ENCODE measurements at regions not wholly inside any gene's neighbourhood (a gene's known extent, or its start where the extent isn't known, plus 50 kb on each side); places are given as distances from the start of the nearest gene placed in this dataset.
"Not testable (repeated sequence)": the region's sequence is repeated elsewhere in the genome, so short reads cannot be mapped to it uniquely, and the experiment has no call there.

- POLR2A ChIA-PET: no interaction called here
Measured at GRCh38 chrX:104370089-104370488, 115.4 kb upstream of the ESX1 start.

GRCh38 chrX:104360774-104361173 is 106.0 kb upstream of the ESX1 start:
- H3K27ac Mint-ChIP-seq; H3K4me3 ChIP-seq (ENCODE audit: low read length); CTCF ChIA-PET; H3K27me3 ChIP-seq (ENCODE audit: insufficient read depth, low read length, poor library complexity, severe bottlenecking); H3K36me3 ChIP-seq (ENCODE audit: insufficient read depth, low read length); H3K36me3 Mint-ChIP-seq; H3K9me3 Mint-ChIP-seq; POLR2A ChIA-PET; DNase-seq; H3K27ac ChIP-seq (ENCODE audit: low read depth, low read length); H3K4me1 ChIP-seq (ENCODE audit: insufficient read depth, low read length); H3K9me3 ChIP-seq (ENCODE audit: low read length); H3K4me1 Mint-ChIP-seq; H3K4me3 Mint-ChIP-seq: not testable (repeated sequence)
- H3K27me3 Mint-ChIP-seq: peaks cover 0 to 11% of the 10 kb centered on the region in 2 donors

More at GRCh38 chrX:104370089-104370488, 115.4 kb upstream of the ESX1 start:
- Mint-ChIP-seq H3K27ac (no peak overlapping the region), H3K27me3 (peaks cover 11 to 12% of the 10 kb centered on the region in 2 donors), H3K4me3 (no peak overlapping the region), H3K36me3 (no peaks in the 10 kb centered on the region), H3K4me1 (no peaks in the 10 kb centered on the region), H3K9me3 (no peaks in the 10 kb centered on the region)
- DNase-seq: no peak
- no peaks in the 10 kb centered on the region for H3K4me1 ChIP-seq (ENCODE audit: insufficient read depth, low read length)
- no peak overlapping the region for H3K4me3 ChIP-seq (ENCODE audit: low read length)
- no peaks in the 10 kb centered on the region for H3K9me3 ChIP-seq (ENCODE audit: low read length)
- no peaks in the 10 kb centered on the region for H3K36me3 ChIP-seq (ENCODE audit: insufficient read depth, low read length)
- no peaks in the 10 kb centered on the region for H3K27me3 ChIP-seq (ENCODE audit: insufficient read depth, low read length, poor library complexity, severe bottlenecking)
- CTCF ChIA-PET: no interaction called here
- H3K27ac ChIP-seq (ENCODE audit: low read depth, low read length): no peak overlapping the region

GRCh38 chrX:104359124-104359523 is 104.4 kb upstream of the ESX1 start:
- ChIA-PET POLR2A (no interaction called here), CTCF (no interaction called here)
- no peak overlapping the region for H3K4me3 Mint-ChIP-seq
- H3K4me1 Mint-ChIP-seq: no peaks in the 10 kb centered on the region
- no peaks in the 10 kb centered on the region for H3K36me3 Mint-ChIP-seq
- DNase-seq: no peak
- H3K4me3 ChIP-seq (ENCODE audit: low read length): no peak overlapping the region
- no peak overlapping the region for H3K27ac ChIP-seq (ENCODE audit: low read depth, low read length)
- H3K9me3 Mint-ChIP-seq: peaks cover 0 to 3% (median 0%) of the 10 kb centered on the region in 5 donors
- no peaks in the 10 kb centered on the region for H3K36me3 ChIP-seq (ENCODE audit: insufficient read depth, low read length)
- no peaks in the 10 kb centered on the region for H3K27me3 ChIP-seq (ENCODE audit: insufficient read depth, low read length, poor library complexity, severe bottlenecking)
- no peak overlapping the region for H3K27ac Mint-ChIP-seq
- no peaks in the 10 kb centered on the region for H3K4me1 ChIP-seq (ENCODE audit: insufficient read depth, low read length)
- peaks cover 0 to 6% of the 10 kb centered on the region in 2 donors for H3K27me3 Mint-ChIP-seq
- no peaks in the 10 kb centered on the region for H3K9me3 ChIP-seq (ENCODE audit: low read length)

GRCh38 chrX:104351173-104351769 is 96.5 kb upstream of the ESX1 start:
- Mint-ChIP-seq H3K4me3 (no peak overlapping the region), H3K36me3 (no peaks in the 10 kb centered on the region), H3K27ac (peak overlapping the region in 1 of 8 donors; percentile 42), H3K9me3 (no peaks in the 10 kb centered on the region), H3K4me1 (peaks cover 0 to 4% (median 0%) of the 10 kb centered on the region in 3 donors), H3K27me3 (peaks cover 4 to 5% of the 10 kb centered on the region in 2 donors)
- Histone ChIP-seq H3K36me3 (ENCODE audit: insufficient read depth, low read length) (no peaks in the 10 kb centered on the region), H3K27ac (ENCODE audit: low read depth, low read length) (no peak overlapping the region), H3K9me3 (ENCODE audit: low read length) (no peaks in the 10 kb centered on the region), H3K4me1 (ENCODE audit: insufficient read depth, low read length) (no peaks in the 10 kb centered on the region), H3K27me3 (ENCODE audit: insufficient read depth, low read length, poor library complexity, severe bottlenecking) (no peaks in the 10 kb centered on the region), H3K4me3 (ENCODE audit: low read length) (no peak overlapping the region)
- DNase-seq: no peak
- ChIA-PET CTCF (no interaction called here), POLR2A (no interaction called here)

- no peak overlapping the region for H3K4me3 Mint-ChIP-seq
- ChIA-PET POLR2A (no interaction called here), CTCF (no interaction called here)
- no peaks in the 10 kb centered on the region for H3K9me3 Mint-ChIP-seq
- H3K4me1 Mint-ChIP-seq: peaks cover 0 to 4% (median 0%) of the 10 kb centered on the region in 3 donors
- Histone ChIP-seq H3K9me3 (ENCODE audit: low read length) (no peaks in the 10 kb centered on the region), H3K4me1 (ENCODE audit: insufficient read depth, low read length) (no peaks in the 10 kb centered on the region), H3K4me3 (ENCODE audit: low read length) (no peak overlapping the region), H3K27me3 (ENCODE audit: insufficient read depth, low read length, poor library complexity, severe bottlenecking) (no peaks in the 10 kb centered on the region), H3K36me3 (ENCODE audit: insufficient read depth, low read length) (no peaks in the 10 kb centered on the region), H3K27ac (ENCODE audit: low read depth, low read length) (no peak overlapping the region)
- H3K27ac Mint-ChIP-seq: no peak overlapping the region
- no peaks in the 10 kb centered on the region for H3K36me3 Mint-ChIP-seq
- DNase-seq: no peak
- H3K27me3 Mint-ChIP-seq: peaks cover 2 to 5% of the 10 kb centered on the region in 2 donors
Measured at GRCh38 chrX:104347860-104348259, 93.1 kb upstream of the ESX1 start.

GRCh38 chrX:104343428-104344129 is 88.8 kb upstream of the ESX1 start:
- no peak overlapping the region for H3K27ac ChIP-seq (ENCODE audit: low read depth, low read length)
- peaks cover 0 to 4% of the 10 kb centered on the region in 2 donors for H3K27me3 Mint-ChIP-seq
- CTCF ChIA-PET: no interaction called here
- peaks cover 0 to 4% (median 0%) of the 10 kb centered on the region in 3 donors for H3K4me1 Mint-ChIP-seq
- H3K4me1 ChIP-seq (ENCODE audit: insufficient read depth, low read length): no peaks in the 10 kb centered on the region
- H3K4me3 Mint-ChIP-seq: no peak overlapping the region
- no peaks in the 10 kb centered on the region for H3K27me3 ChIP-seq (ENCODE audit: insufficient read depth, low read length, poor library complexity, severe bottlenecking)
- H3K4me3 ChIP-seq (ENCODE audit: low read length): no peak overlapping the region
- DNase-seq: peak in 2 of 5 donors; percentile 15 to 19
- H3K9me3 ChIP-seq (ENCODE audit: low read length): no peaks in the 10 kb centered on the region
- H3K9me3 Mint-ChIP-seq: no peaks in the 10 kb centered on the region
- POLR2A ChIA-PET: no interaction called here
- no peaks in the 10 kb centered on the region for H3K36me3 Mint-ChIP-seq
- H3K36me3 ChIP-seq (ENCODE audit: insufficient read depth, low read length): no peaks in the 10 kb centered on the region
- H3K27ac Mint-ChIP-seq: peak overlapping the region in 1 of 8 donors; percentile 35

- no peaks in the 10 kb centered on the region for H3K9me3 Mint-ChIP-seq
- no peak overlapping the region for H3K27ac Mint-ChIP-seq
- H3K27me3 Mint-ChIP-seq: peaks cover 0 to 4% of the 10 kb centered on the region in 2 donors
- no peaks in the 10 kb centered on the region for H3K36me3 Mint-ChIP-seq
- no peaks in the 10 kb centered on the region for H3K9me3 ChIP-seq (ENCODE audit: low read length)
- ChIA-PET POLR2A (no interaction called here), CTCF (no interaction called here)
- no peak overlapping the region for H3K4me3 ChIP-seq (ENCODE audit: low read length)
- no peak overlapping the region for H3K4me3 Mint-ChIP-seq
- no peak overlapping the region for H3K27ac ChIP-seq (ENCODE audit: low read depth, low read length)
- no peak for DNase-seq
- no peaks in the 10 kb centered on the region for H3K4me1 ChIP-seq (ENCODE audit: insufficient read depth, low read length)
- no peaks in the 10 kb centered on the region for H3K36me3 ChIP-seq (ENCODE audit: insufficient read depth, low read length)
- H3K4me1 Mint-ChIP-seq: no peaks in the 10 kb centered on the region
- no peaks in the 10 kb centered on the region for H3K27me3 ChIP-seq (ENCODE audit: insufficient read depth, low read length, poor library complexity, severe bottlenecking)
Measured at GRCh38 chrX:104342065-104342464, 87.3 kb upstream of the ESX1 start.

GRCh38 chrX:104335756-104336155 is 81.0 kb upstream of the ESX1 start:
- no peak for DNase-seq
- H3K27ac Mint-ChIP-seq: no peak overlapping the region
- Histone ChIP-seq H3K36me3 (ENCODE audit: insufficient read depth, low read length) (no peaks in the 10 kb centered on the region), H3K27ac (ENCODE audit: low read depth, low read length) (no peak overlapping the region), H3K9me3 (ENCODE audit: low read length) (no peaks in the 10 kb centered on the region), H3K4me3 (ENCODE audit: low read length) (no peak overlapping the region), H3K4me1 (ENCODE audit: insufficient read depth, low read length) (no peaks in the 10 kb centered on the region), H3K27me3 (ENCODE audit: insufficient read depth, low read length, poor library complexity, severe bottlenecking) (no peaks in the 10 kb centered on the region)
- no peaks in the 10 kb centered on the region for H3K9me3 Mint-ChIP-seq
- H3K36me3 Mint-ChIP-seq: no peaks in the 10 kb centered on the region
- H3K4me1 Mint-ChIP-seq: no peaks in the 10 kb centered on the region
- no peak overlapping the region for H3K4me3 Mint-ChIP-seq
- no peaks in the 10 kb centered on the region for H3K27me3 Mint-ChIP-seq
- POLR2A ChIA-PET: no interaction called here
- CTCF ChIA-PET: no interaction called here

All from CD8-positive, alpha-beta memory T cell (primary cell).